ENCODE measurements at regions not wholly inside any gene's neighbourhood (a gene's known extent, or its start where the extent isn't known, plus 50 kb on each side); places are given as distances from the start of the nearest gene placed in this dataset.
"Not testable (repeated sequence)": the region's sequence is repeated elsewhere in the genome, so short reads cannot be mapped to it uniquely, and the experiment has no call there.

DNA sequence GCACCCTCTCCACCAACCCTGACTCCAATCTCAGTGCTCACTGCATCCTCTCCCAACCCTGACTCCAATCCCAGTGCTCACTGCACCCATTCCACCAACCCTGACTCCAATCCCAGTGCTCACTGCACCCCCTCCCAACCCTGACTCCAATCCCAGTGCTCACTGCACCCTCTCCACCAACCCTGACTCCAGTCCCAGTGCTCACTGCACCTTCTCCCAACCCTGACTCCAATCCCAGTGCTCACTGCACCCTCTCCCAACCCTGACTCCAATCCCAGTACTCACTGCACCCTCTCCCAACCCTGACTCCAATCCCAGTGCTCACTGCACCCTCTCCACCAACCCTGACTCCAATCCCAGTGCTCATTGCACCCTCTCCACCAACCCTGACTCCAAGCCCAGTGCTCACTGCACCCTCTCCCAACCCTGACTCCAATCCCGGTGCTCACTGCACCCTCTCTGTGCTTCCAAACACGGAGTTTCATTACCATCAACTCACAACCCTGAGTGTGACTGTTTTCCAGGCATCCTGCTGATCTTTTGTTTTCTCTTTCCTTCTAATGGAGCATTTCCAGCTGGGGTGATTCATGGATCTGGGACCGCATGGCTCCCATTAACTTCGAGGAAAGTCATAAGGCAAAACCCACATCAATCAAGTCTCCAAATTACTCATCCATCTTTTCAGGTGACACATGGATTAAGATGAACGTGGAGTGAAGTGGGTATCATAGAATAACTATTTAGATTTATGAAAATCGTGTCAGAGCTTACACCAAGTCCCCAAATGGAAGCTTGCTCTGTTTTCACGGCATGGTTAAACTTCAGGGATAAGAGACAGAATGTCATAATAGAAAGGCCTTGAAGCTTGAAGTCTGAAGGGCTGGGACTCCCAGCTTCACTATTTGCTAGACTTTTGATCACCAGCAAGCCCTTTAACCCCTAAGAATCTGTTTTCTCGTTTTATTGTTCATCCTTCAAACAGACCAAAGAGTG, 135.3 kb upstream of the ZNF618 start:
- not testable (repeated sequence) for DNase-seq (ENCODE audit: low read depth in 2 of 2)

DNA sequence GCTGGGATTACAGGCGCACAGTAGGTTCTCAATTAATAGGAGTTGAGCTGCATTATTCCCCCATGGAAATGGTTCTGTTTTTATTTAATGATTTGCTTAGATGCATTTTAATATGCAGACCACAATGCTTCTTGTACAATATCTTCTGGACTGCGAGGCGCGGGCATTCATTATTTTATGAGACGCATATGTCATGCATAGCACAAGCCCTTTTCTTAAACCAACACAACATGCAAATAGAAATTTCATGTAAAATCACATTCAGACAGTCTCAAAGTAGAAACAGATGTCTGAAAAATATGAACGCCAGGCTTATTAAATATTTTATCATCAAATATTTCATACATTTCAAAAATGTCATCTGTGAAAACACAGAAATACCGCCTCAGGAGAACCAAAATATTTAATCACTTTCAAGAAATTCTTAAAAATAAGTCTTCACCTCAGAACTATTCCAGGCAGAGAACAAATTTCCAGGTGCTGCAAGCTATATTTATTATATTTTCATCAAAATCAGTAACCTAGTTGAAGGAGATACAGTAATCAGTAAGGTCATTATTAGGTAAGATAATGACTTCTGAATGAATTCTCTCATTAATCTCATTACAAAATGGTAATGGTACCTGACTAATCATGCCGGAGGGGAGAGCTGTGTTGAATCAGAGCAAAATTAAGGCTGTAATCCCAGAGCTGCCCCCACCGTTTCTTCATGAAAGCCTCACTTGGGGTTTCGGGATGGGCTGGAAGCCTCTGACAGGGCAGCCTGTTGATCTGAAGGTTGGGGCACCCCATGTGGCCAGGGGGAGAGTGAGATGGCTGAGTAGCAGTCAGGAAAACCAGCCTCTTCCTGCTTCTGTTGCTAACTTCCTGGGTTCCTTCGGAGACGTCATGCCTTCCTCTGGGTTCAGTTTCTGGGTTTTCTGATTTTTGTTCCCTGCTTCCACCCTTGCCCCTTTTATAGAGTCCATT, 133.9 kb upstream of the ZNF618 start:
- DNase-seq (ENCODE audit: low read depth in 2 of 2) = no peak

DNA sequence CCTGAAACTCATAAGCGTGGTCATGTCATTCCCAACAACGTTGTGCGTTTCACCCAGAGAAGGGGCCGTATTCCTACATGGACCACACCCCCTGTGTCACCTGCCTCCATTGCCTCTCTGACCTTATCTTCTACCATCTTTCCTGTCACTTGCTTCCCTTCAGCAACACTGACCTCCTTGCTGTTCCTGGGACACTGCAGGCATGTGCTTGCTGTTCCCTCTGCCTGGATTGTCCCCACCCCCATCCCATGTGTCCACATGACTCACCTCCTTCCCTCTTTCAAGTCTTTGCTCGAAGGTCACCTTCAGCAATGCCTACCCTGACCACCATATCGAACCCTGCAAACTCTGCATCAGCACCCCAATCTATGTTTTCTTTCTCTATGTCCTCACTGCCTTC, 133.2 kb upstream of the ZNF618 start:
- DNase-seq (ENCODE audit: low read depth in 2 of 2) = no peak

DNA sequence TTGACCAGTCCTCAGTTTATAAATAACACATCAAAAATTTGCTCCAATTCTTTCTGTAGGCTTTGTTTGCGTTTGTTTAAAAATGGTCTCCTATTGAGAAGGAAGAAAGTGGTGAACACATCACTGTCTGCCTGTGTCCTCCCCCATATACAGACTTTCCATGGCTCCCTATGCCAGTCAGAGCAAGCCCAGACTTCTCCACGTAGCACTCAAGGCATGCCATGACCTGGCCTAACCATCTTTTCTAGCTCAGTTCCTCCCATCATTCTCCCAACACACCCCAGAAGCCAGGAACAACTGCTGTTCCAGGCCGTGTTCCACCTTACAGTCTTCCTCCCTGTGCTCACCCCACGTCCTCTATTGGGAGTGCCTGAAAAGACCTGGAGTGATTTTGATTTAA, 129.6 kb upstream of the ZNF618 start:
- DNase-seq (ENCODE audit: low read depth in 2 of 2) = no peak

DNA sequence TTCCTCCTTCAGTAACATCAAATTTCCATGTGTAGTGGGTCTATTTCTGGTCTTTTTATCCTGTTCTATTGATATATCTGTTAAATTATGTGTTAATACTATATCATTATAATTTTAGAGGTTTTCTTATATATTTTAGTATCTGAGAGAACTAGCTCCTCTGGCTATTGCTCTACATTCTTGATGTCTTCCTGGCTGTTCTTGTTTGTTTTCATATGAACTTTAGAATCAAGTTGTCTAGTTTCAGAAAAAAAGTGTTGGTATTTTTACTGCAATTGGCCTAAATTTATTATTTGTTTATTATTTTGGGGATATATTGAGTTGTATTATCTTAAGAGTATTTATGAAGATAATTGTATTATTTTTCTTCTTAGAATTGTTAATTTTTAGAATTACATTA, 128.0 kb upstream of the ZNF618 start:
- DNase-seq (ENCODE audit: low read depth in 2 of 2) = no peak

DNA sequence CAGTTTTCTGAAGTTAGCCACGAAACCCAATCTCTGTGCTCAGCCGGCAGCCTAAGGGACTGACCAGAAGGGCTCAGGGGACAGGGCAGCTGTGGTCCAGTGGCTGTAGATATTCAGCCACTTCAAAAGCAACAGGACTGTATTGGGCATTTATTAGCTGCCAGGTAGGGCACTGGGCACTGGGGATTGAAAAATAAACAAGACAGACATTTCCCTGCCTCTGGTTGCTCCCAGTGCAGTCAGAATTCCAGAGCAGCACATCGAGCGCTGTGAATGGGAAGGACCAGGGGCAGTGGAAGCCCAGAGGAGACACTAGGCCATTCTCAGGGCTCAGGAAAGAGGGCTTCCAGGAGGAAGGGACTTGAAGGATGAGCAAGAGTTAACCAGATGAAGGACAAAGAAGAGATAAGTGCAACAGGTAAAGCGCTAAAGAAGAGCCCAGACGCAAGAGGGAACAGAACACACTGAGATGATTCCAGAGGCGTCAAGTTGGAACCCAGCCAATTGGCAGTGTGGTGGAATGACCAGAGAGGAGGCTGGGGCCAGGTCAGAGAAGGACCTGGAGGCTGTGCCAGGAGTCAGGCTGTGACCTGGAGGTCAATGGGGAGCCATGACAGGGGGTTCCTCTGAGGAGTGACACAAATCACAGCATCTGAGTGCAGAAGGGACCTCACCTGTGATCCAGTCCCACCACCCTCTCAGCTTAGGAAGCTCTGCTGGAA, 122.5 kb upstream of the ZNF618 start:
- DNase-seq (ENCODE audit: low read depth in 2 of 2) = no peak

DNA sequence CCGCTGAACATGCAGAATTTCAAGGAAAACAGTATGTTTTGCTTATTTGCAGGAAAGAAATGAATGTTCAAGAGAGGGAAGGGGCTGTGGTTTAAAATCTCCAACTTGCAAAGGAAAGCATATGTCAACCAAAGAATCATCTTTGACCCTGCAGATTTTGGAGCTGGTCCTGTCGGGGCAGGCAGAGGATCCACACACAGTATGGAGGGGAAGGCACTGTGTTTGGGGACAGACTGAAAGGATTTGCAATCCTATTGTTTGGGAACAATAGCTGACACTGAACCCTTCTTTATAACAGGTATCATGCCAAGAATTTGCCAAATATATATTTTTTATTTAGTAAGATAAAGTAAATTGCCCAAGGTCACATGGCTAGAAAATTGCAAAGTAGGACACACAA, 121.4 kb upstream of the ZNF618 start:
- DNase-seq (ENCODE audit: low read depth in 2 of 2) = no peak

DNA sequence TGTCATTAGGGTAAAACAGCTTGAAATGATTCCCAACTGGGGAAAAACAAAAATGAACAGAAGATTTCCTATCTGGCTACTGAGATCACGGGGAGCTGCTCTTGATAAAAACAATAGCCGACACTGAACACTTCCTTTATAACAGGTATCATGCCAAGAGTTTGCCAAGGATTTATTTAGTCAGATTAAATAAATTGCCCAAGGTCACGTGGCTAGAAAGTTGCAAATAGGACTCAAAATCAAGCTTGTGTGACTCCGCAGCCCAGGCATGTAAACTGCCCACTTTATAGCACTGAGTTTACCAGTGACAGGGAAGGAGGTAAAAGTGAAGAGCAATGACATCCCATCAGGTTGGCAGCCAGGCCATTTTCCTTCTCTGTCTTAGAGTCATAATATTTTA, 120.7 kb upstream of the ZNF618 start:
- DNase-seq (ENCODE audit: low read depth in 2 of 2) = no peak

DNA sequence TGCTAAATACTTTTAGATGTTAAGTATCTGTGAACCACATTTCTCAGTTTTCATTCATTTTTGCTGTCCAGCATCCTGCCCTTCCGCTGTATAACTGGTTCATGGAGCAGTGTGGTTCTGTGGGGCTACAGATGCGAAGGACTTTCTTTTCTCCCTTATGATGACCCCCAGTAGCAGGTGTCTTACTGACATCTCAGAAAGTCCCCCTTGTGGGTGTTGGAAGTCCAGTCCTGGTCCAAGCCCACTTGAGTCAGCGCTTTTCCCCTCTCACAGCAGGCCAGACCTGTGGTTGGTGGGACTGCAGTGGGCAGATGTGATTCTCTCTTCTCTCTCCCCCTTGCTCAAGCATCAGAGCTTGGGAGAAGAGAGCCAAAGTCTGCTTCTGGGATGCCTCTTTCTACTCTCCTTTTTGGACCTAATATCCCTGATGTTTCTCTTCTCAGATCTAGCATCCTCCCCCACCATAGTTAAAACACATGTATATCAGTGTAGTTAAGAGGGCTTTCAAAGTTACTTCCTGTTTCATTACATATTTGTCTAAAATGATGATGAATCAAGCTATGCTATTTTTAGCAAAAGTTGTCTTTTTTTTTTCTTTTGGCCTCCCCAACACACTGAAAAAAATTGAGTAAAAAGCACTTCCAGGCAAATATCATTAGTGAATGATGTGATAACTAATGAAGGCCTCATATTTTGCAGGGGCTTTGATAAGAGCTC, 119.5 kb upstream of the ZNF618 start:
- no peak for DNase-seq (ENCODE audit: low read depth in 2 of 2)

DNA sequence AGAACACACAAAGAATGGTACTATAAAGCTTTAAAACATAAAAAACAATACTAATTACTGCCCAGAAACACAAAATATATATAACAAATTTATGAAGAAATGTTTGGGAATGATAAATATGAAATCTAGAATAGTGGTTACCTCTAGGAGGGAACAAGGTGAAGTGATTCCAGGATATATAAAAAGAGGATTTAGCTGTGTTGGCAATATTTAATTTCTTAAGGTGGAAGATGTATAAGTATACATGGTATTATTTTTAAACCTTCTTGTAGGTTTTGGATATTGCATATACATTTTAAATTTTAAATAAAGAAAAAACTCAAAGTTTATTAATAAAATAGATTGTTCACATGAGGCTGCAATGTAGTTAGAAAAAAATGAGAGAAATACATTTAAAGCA, 112.7 kb upstream of the ZNF618 start:
- no peak for DNase-seq (ENCODE audit: low read depth in 2 of 2)

DNA sequence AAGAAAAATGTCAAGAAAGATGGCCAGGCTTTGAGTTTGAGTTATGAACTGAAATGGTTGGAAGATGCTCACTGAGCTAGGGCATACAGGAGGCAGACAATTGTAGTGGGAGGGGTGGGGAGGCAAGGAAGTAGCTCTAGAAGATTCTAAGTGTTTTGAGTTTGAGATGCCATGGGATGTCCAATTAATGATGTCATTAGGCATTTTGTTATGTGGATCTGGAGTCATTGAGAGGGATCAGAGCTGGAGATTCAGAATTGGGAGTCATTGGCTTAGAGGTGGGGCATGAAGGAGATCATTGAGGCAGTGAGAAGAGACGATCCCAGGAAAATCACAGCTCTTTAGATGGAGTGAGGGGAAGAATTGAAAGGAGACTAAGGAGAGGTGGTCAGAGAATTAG, 111.5 kb upstream of the ZNF618 start:
- DNase-seq (ENCODE audit: low read depth in 2 of 2) = no peak

DNA sequence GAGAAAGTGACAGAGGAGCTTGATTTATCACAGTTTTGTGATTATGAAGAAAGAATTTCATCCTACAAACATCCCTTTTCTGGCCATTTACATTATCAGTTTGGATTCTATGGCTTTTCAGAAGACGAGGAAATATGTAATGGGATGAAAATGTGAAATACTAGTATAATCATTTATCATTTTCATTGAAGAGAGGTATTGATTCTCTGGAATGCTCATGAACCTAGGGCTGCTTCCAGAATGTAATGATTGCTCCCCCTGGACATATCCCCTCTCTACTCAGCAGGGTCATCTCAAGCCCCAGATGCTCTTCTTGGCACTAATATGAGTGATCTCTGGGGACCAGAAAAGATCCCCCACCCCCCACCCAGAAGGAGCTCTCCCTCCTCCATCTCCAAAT, 106.7 kb upstream of the ZNF618 start:
- no peak for DNase-seq (ENCODE audit: low read depth in 2 of 2)

DNA sequence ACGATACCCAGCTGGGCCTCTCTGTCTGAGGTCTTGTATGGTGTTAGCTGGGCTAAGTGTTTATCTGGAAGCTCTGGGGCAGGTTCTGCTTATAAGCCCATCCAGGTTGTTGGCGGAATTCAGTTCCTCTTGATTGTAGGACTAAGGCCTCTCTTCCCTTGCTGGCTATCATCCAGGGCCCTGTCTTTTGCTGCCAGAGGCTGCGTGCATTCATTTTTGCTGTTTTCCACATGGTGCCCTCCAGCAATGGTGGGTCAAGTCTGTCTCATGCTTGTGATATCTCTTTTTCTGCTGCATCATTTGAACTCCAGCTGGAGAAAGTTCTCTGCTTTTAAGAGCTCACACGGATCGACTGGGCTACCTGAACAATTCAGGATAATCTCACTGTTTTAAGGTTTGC, 105.7 kb upstream of the ZNF618 start:
- DNase-seq (ENCODE audit: low read depth in 2 of 2) = no peak

DNA sequence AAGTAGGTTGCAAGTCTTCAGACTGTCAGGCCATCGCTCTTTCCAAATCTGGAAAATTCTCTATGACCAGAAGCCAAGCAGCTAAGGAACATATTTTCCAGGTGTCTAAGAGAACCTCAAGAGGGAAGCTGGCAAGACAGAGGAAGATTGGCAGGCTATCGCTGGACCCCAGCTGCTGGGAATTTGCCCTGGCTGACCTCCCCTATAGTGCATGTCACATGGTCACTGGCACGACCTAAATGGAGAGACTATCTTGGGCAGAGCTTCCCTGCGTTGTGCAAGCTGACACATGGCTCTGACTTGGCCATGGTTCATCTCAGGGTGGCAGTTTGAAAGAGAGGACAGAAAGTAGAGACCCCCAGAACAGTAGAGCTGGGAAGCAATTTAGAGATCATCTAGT, 104.9 kb upstream of the ZNF618 start:
- no peak for DNase-seq (ENCODE audit: low read depth in 2 of 2)

DNA sequence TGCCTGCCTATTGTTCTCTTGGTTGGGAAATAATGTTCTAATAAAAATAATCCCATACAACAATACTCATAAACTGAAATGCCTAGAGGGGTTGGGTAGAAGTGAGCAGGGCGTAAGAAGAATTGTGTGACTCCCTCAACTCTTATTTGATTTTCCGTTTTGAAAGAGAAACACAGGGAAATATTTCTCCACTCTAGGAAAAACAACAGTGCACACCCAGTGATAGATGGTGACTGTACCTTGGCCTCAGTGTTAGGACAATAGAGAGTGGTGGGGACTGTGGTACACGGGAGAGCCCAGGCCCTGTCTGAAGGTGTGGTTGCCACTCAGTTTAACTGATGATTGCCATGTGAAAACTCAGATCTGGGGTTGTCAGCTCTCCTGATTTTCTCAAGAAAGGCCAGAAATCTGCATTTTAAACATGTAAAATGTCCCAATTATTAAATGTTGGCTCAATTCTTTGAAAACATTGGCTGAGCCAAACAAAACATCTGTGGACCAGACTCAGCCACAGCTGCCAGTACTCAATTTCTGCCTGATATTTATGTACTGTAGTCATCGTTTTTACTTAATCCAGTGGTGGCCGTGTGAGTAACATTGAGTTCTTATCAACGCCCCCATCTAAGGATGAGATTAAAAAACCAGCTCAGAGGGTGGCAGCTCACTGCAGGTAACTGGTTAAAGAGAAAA, 103.8 kb upstream of the ZNF618 start:
- DNase-seq (ENCODE audit: low read depth in 2 of 2) = no peak

DNA sequence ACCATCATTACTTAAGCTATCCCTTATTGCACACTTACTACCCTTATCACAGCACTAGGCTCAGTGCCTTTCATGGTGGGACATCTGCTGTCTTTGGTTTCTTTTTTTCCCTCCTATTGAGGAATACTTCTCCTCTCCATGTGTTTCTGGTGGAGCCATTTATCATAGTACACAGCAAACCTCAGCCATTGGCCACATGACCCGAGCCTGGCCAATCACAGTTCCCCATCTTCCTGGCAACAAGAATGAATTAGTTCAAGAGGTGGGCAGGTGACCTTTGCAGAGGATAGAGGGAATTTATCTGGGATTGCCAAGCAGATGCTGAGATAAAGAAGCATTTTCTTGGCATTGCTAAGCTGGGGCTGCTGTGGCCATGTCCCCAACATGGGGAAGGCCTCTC, 101.1 kb upstream of the ZNF618 start:
- no peak for DNase-seq (ENCODE audit: low read depth in 2 of 2)

DNA sequence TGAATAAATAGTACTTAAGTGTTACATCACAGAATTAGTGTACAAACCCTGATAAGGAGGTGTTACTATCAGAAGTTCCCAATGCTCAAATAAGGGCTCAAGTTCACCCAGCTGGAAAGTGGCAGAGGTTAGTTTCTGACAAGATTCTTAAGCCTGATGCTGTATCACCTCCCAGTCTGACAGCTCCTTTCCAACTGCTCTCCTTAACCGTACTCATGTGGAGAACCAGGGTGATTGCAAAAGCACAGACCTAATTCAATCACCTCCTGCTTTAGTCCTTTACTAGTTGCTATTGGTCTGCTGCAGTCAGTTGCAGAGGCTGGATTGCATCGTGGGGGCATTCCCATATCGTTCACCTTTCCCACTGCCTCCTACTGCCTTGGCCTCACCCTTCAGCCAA, 100.4 kb upstream of the ZNF618 start:
- no peak for DNase-seq (ENCODE audit: low read depth in 2 of 2)

DNA sequence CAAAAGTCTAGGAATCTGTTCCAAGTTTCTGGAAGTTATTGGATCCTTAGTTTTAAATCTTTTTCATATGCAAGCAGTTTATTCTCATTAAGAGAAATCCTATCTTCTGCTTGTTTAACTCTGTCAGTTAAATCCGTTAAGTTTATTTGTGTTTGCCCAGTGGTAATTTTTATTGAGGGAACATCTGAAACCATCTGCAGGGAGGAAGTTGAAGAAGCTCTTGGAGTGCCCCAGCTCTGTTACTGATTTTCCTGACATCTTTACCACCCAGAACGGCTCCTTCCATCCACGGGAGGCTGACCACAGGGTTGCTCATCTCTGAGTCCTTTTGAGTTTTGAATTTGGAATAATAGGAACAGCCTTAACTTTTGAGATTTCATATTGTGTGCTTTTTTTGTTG, 99.9 kb upstream of the ZNF618 start:
- no peak for DNase-seq (ENCODE audit: low read depth in 2 of 2)

DNA sequence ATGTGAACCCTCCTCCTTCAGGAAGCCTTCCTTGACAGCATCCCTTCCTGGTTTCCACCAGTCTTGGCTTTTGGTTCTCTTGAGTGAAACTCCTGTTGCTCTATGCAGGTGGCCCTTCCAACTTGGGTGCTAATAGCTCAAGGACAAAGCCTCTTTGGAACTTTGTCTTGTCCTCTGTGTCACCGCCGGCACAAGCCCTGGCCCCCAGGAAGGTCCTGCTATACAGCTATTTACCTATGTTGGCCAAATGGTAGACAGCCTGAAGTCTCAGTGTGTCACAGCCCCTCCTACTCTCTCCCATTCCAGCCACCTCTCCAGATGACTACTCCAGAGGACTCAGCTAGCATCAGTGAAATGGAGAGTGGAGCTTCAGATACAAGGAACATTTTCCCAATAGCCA, 94.7 kb upstream of the ZNF618 start:
- no peak for DNase-seq (ENCODE audit: low read depth in 2 of 2)

DNA sequence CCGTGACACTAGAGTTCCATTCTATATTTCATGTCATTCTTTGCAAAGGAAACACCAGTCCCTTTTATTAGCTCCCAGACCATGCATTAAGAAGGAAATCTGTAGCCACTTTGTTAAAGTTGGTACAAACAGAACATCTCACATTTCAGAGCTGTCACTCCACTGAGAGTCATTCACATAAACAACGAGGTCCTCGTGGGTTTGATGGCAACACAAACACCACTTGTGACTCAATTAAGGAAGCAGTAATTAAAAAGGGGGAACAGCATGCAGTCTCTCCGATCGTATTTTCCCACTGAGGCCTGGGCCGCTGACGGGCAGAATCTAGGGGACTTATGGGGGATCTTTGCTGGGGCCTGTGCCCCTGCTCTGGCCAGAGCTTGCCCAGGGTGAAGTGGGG, 94.2 kb upstream of the ZNF618 start:
- no peak for DNase-seq (ENCODE audit: low read depth in 2 of 2)

DNA sequence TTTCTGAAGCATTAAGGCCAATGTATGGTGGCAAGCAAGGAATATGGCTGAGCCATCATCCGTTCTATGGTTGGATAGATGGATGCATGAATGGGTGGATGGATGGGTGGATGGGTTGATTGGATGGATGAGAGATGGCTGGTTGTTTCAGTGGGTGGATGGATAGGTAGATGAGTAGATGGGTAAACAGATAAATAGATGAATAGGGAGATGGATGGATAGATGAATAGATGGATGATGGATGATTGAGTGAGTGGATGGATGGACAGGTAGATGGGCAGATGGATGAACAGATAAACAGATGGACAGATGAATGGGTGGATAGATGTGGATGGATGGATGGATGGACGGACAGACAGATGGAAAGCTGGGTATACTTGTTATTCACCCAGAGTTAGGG, 92.6 kb upstream of the ZNF618 start:
- no peak for DNase-seq (ENCODE audit: low read depth in 2 of 2)

Data from stimulated activated CD8-positive, alpha-beta memory T cell treated with anti-CD3 and anti-CD28 coated beads, Interleukin-15, amount 100 ng/mL, for 48 hours (primary cell).